ENCODE measurements at regions not wholly inside any gene's neighbourhood (a gene's known extent, or its start where the extent isn't known, plus 50 kb on each side); places are given as distances from the start of the nearest gene placed in this dataset.
A peak's percentile ranks its signal among the peaks of the same experiment; 100 is the strongest.

DNA sequence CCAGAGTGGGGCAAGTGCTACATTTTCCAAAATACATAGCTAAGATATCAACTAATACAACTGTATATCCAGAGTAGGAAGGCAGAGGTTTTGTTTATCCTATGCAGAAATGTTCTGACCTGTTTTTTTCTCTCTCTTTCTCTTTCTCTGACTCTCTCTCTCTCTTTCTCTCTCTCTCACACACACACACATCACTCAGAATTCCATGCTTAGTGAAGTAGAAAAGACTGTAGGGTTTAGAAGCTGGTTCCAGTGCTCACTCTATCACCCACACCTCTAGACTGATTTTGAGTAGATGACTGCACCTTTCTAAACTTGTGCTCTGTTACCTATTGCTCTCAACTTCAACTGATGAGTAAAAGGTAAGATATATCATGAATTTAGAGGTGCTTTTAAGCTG is 356.7 kb downstream of the LRIG3 start:
- dilution Hi-C loops (cut with HindIII; ENCODE audit: low sequenced_read_pairs, unreplicated experiment), result no loop called here
- peak overlapping the region; percentile 99 for H3K18ac ChIP-seq (ENCODE audit: low read depth, low read length)
- no peak overlapping the region; the same call in 1 of the 2 replicates for H3K4me2 ChIP-seq (ENCODE audit: low read depth, low read length)
- POLR2A ChIA-PET (ENCODE audit: unreplicated experiment), result no interaction called here
- H3K36me3 ChIP-seq (ENCODE audit: control insufficient read depth, insufficient read depth, low read length), result no peaks in the 10 kb centered on the region
- H3K79me1 ChIP-seq (ENCODE audit: low read depth in 1 of 2, low read length in 2 of 2), result no peaks in the 10 kb centered on the region
- intact Hi-C loops (cut with micrococcal nuclease), result loop anchor here (2.0 kb wide), 1 partner anchor 313 kb away; no protein-coding TSS in a partner anchor
- H3K4me1 ChIP-seq (ENCODE audit: control insufficient read depth, insufficient read depth, low read length), result peaks cover 16% of the 10 kb centered on the region
- H3K23ac ChIP-seq (ENCODE audit: low read depth, low read length), result peak overlapping the region; percentile 58
- no peak overlapping the region for H2AFZ ChIP-seq (replicated peaks; ENCODE audit: low read length, poor library complexity)
- no peaks in the 10 kb centered on the region for H4K20me1 ChIP-seq (ENCODE audit: insufficient read depth, low read length)
- H3K27me3 ChIP-seq (ENCODE audit: control insufficient read depth, insufficient read depth, low read length), result no peaks in the 10 kb centered on the region
- H4K8ac ChIP-seq (ENCODE audit: low read depth in 2 of 2, low read length in 2 of 2), result peak overlapping the region; percentile 71 to 79
- peak overlapping the region; percentile 32 for H3K4ac ChIP-seq (ENCODE audit: low read depth, low read length)
- H2AK9ac ChIP-seq (replicated peaks; ENCODE audit: low read depth, low read length, poor library complexity), result no peak overlapping the region
- H3K27ac ChIP-seq (ENCODE audit: insufficient read depth, low read length), result peak overlapping the region; percentile 78; the same call in 1 of the 2 replicates
- H4K5ac ChIP-seq (ENCODE audit: low read depth, low read length), result peak overlapping the region; percentile 97
- peak overlapping the region; percentile 99 for H2BK15ac ChIP-seq (ENCODE audit: low read depth, low read length)
- no peak for ATAC-seq (ENCODE audit: low read depth)
- peak overlapping the region; percentile 68 for H4K91ac ChIP-seq (ENCODE audit: insufficient read depth, low read depth, low read length)
- no TSS peak for BruUV-seq (replicated peaks)
- H3K14ac ChIP-seq (replicated peaks; ENCODE audit: low read depth, low read length), result peak overlapping the region; percentile 93
- H3K4me3 ChIP-seq (ENCODE audit: insufficient read depth, low read depth, low read length), result no peak overlapping the region
- no peak for TF ChIP-seq CHD1 (IDR thresholded peaks at IDR 0.05; ENCODE audit: low read depth, low read length)
- TF ChIP-seq FOS (IDR thresholded peaks at IDR 0.05; ENCODE audit: low read depth, low read length), result no peak
- no peak for TF ChIP-seq SMC3 (IDR thresholded peaks at IDR 0.05; ENCODE audit: low read depth, low read length)
- peak overlapping the region; percentile 75 for H3K56ac ChIP-seq (ENCODE audit: extremely low read depth, insufficient read depth, low read length)
- H2AK5ac ChIP-seq (ENCODE audit: low read depth, low read length), result peak overlapping the region; percentile 38
- DNase-seq, result peak; percentile 25
- no peaks in the 10 kb centered on the region for H3K9me3 ChIP-seq (ENCODE audit: control insufficient read depth, insufficient read depth, low read length)
- peak overlapping the region; percentile 93 for H2BK20ac ChIP-seq (ENCODE audit: low read depth, low read length)
- CTCF ChIA-PET, result interaction anchor here (0.6 to 0.7 kb wide), 2 partner anchors 215 to 690 kb away, joined by 3 to 5 read pairs; no protein-coding TSS in a partner anchor
- in situ Hi-C loops (cut with MboI; ENCODE audit: low sequenced_read_pairs), result loop anchor here (10.0 kb wide), 1 partner anchor 191 kb away; no protein-coding TSS in a partner anchor
- H3K9ac ChIP-seq (ENCODE audit: low read depth, low read length), result peak overlapping the region; percentile 52; the same call in 1 of the 2 replicates
- H2BK120ac ChIP-seq (ENCODE audit: low read depth, low read length), result peak overlapping the region; percentile 79
- peak overlapping the region; percentile 89 for H2BK5ac ChIP-seq (ENCODE audit: low read depth, low read length, poor library complexity, severe bottlenecking)
- peaks cover 7% of the 10 kb centered on the region; the same call in 1 of the 2 replicates for H3K9me1 ChIP-seq (ENCODE audit: insufficient read depth, low read length)
